B cell (primary cell): ENCODE measurements at regions not wholly inside any gene's neighbourhood (a gene's known extent, or its start where the extent isn't known, plus 50 kb on each side); places are given as distances from the start of the nearest gene placed in this dataset.

Experiments used
- EZH2 ChIP-seq: IDR thresholded peaks from 2 replicates; pipeline ENCODE4 v1.6.1; 2012; ENCODE audit warnings: borderline replicate concordance, low read depth, mild to moderate bottlenecking, moderate library complexity, low read length; ENCODE audit not compliant: insufficient read depth, poor library complexity, severe bottlenecking
- TF ChIP-seq, protein P1 (sequence below): fragments of 200-600 bp; IDR thresholded peaks from one replicate; pipeline ENCODE4 v1.8.0; 2022; ENCODE audit warnings: antibody characterized with exemption, mild to moderate bottlenecking

DNA sequence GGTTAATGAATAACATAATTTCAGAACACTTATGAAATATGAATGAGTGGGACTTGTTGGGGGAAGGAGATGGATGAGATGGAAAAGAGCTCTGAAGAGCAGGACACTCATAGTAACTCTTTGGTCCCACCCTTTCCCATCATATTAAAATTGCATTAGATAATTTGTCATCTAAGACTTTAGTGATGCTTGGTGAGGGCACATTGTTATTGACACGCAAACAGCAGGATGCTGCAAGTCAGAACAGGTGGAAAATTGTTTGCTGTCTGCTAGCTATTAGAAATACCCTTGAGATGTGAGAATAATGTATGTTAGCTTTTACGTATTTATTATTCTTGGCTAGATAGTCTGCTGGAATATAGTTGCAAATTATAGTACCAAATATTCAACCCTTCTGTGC lies 75.7 kb downstream of the TANC2 start:
- TF ChIP-seq, protein P1, sequence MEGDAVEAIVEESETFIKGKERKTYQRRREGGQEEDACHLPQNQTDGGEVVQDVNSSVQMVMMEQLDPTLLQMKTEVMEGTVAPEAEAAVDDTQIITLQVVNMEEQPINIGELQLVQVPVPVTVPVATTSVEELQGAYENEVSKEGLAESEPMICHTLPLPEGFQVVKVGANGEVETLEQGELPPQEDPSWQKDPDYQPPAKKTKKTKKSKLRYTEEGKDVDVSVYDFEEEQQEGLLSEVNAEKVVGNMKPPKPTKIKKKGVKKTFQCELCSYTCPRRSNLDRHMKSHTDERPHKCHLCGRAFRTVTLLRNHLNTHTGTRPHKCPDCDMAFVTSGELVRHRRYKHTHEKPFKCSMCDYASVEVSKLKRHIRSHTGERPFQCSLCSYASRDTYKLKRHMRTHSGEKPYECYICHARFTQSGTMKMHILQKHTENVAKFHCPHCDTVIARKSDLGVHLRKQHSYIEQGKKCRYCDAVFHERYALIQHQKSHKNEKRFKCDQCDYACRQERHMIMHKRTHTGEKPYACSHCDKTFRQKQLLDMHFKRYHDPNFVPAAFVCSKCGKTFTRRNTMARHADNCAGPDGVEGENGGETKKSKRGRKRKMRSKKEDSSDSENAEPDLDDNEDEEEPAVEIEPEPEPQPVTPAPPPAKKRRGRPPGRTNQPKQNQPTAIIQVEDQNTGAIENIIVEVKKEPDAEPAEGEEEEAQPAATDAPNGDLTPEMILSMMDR, result no peak
- TF ChIP-seq EZH2, result no peak
